ENCODE measurements at regions not wholly inside any gene's neighbourhood (a gene's known extent, or its start where the extent isn't known, plus 50 kb on each side); places are given as distances from the start of the nearest gene placed in this dataset.

DNA sequence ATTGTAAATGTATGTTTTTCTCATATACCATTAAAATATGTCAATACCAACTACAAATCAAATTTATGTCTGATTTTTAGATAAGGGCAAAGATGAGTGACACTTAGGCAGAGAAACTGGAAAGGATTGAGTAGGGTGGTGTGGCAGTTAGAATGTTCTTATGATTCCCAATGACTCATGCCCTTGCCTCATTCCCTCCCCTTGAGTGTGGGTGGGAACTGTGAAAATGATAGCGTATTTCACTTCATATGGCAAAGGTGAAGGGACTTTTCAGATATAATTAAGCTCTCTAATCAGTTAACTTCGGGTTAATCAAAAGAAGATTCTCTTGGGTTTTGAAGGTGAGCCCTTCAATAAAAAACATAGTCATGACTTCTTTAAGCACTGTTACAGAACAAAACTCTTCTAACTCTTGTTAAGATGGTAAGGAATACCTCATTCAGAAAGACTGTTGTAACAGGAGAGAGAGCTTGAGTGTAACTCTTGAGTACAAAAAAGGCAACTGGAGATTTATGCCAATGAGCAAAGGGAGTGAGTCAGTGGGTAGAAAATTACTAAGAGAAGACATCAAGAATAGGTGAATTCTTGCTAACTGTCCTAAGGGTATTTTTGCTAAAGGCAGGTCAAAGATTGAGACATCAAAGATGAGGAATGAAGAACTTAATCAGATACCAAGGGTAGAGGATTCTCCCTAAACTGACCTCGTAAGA, 329.5 kb downstream of the KCTD8 start (continued):
- TF ChIP-seq BHLHE40 (IDR thresholded peaks at IDR 0.05; ENCODE audit: low read length) = no peak
- no peak for TF ChIP-seq MAFK (conservative IDR thresholded peaks at IDR 0.05 in 1 of 2, IDR thresholded peaks at IDR 0.05 in 1 of 2; ENCODE audit: low read length in 2 of 2)
- TF ChIP-seq, protein P1, sequence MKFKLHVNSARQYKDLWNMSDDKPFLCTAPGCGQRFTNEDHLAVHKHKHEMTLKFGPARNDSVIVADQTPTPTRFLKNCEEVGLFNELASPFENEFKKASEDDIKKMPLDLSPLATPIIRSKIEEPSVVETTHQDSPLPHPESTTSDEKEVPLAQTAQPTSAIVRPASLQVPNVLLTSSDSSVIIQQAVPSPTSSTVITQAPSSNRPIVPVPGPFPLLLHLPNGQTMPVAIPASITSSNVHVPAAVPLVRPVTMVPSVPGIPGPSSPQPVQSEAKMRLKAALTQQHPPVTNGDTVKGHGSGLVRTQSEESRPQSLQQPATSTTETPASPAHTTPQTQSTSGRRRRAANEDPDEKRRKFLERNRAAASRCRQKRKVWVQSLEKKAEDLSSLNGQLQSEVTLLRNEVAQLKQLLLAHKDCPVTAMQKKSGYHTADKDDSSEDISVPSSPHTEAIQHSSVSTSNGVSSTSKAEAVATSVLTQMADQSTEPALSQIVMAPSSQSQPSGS (CRISPR knock-in tag; IDR thresholded peaks at IDR 0.05) = no peak
- TF ChIP-seq, protein P2, sequence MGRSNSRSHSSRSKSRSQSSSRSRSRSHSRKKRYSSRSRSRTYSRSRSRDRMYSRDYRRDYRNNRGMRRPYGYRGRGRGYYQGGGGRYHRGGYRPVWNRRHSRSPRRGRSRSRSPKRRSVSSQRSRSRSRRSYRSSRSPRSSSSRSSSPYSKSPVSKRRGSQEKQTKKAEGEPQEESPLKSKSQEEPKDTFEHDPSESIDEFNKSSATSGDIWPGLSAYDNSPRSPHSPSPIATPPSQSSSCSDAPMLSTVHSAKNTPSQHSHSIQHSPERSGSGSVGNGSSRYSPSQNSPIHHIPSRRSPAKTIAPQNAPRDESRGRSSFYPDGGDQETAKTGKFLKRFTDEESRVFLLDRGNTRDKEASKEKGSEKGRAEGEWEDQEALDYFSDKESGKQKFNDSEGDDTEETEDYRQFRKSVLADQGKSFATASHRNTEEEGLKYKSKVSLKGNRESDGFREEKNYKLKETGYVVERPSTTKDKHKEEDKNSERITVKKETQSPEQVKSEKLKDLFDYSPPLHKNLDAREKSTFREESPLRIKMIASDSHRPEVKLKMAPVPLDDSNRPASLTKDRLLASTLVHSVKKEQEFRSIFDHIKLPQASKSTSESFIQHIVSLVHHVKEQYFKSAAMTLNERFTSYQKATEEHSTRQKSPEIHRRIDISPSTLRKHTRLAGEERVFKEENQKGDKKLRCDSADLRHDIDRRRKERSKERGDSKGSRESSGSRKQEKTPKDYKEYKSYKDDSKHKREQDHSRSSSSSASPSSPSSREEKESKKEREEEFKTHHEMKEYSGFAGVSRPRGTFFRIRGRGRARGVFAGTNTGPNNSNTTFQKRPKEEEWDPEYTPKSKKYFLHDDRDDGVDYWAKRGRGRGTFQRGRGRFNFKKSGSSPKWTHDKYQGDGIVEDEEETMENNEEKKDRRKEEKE (IDR thresholded peaks at IDR 0.05) = no peak

DNA sequence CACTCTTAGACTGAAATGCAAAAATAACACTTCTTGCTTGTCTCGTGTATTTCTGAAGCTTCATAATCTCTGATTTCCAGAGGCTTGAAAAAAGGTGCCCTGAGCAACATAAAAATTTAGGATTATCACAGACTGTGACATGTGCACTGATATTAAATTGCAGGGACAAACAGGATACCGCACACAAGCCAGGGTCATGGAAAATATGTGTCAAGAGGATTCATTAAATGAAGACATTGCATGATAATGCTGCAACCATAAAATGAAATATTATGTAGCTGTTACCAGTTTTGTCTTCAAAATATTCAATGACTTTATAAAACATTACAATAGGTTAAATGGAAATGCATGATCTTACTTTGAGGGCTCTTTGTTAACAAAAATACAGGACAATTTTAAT, 328.0 kb downstream of the KCTD8 start:
- in situ Hi-C loops (cut with HindIII; ENCODE audit: extremely low pct_ligation_motif_present, low pct_unique_long_range_greater_than_20kb) = no loop called here
- WGBS (ENCODE audit: low lambda C conversion rate) = 14% methylated on average over 2 of the region's 2 CpGs
- TF ChIP-seq, protein P3, sequence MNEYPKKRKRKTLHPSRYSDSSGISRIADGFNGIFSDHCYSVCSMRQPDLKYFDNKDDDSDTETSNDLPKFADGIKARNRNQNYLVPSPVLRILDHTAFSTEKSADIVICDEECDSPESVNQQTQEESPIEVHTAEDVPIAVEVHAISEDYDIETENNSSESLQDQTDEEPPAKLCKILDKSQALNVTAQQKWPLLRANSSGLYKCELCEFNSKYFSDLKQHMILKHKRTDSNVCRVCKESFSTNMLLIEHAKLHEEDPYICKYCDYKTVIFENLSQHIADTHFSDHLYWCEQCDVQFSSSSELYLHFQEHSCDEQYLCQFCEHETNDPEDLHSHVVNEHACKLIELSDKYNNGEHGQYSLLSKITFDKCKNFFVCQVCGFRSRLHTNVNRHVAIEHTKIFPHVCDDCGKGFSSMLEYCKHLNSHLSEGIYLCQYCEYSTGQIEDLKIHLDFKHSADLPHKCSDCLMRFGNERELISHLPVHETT (CRISPR knock-in tag; conservative IDR thresholded peaks at IDR 0.05) = no peak
- TF ChIP-seq, protein P4, sequence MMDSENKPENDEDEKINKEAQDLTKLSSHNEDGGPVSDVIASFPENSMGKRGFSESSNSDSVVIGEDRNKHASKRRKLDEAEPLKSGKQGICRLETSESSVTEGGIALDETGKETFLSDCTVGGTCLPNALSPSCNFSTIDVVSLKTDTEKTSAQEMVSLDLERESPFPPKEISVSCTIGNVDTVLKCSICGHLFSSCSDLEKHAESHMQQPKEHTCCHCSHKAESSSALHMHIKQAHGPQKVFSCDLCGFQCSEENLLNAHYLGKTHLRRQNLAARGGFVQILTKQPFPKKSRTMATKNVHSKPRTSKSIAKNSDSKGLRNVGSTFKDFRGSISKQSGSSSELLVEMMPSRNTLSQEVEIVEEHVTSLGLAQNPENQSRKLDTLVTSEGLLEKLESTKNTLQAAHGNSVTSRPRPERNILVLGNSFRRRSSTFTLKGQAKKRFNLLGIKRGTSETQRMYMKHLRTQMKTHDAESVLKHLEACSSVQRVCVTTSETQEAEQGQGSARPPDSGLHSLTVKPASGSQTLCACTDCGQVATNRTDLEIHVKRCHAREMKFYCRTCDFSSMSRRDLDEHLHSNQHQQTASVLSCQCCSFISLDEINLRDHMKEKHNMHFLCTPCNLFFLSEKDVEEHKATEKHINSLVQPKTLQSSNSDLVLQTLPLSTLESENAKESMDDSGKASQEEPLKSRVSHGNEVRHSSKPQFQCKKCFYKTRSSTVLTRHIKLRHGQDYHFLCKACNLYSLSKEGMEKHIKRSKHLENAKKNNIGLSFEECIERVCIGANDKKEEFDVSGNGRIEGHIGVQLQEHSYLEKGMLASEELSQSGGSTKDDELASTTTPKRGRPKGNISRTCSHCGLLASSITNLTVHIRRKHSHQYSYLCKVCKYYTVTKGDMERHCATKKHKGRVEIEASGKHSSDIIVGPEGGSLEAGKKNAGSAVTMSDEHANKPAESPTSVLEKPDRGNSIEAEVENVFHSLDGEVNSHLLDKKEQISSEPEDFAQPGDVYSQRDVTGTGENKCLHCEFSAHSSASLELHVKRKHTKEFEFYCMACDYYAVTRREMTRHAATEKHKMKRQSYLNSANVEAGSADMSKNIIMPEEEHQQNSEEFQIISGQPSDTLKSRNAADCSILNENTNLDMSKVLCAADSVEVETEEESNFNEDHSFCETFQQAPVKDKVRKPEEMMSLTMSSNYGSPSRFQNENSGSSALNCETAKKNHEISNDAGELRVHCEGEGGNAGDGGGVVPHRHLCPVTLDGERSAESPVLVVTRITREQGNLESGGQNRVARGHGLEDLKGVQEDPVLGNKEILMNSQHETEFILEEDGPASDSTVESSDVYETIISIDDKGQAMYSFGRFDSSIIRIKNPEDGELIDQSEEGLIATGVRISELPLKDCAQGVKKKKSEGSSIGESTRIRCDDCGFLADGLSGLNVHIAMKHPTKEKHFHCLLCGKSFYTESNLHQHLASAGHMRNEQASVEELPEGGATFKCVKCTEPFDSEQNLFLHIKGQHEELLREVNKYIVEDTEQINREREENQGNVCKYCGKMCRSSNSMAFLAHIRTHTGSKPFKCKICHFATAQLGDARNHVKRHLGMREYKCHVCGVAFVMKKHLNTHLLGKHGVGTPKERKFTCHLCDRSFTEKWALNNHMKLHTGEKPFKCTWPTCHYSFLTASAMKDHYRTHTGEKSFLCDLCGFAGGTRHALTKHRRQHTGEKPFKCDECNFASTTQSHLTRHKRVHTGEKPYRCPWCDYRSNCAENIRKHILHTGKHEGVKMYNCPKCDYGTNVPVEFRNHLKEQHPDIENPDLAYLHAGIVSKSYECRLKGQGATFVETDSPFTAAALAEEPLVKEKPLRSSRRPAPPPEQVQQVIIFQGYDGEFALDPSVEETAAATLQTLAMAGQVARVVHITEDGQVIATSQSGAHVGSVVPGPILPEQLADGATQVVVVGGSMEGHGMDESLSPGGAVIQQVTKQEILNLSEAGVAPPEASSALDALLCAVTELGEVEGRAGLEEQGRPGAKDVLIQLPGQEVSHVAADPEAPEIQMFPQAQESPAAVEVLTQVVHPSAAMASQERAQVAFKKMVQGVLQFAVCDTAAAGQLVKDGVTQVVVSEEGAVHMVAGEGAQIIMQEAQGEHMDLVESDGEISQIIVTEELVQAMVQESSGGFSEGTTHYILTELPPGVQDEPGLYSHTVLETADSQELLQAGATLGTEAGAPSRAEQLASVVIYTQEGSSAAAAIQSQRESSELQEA (CRISPR knock-in tag; IDR thresholded peaks at IDR 0.05; ENCODE audit: not compliant biosample characterization) = no peak

More for the DNA sequence above, 328.0 kb downstream of the KCTD8 start:
- H3K79me2 ChIP-seq (ENCODE audit: insufficient read depth, low read length) = no peaks in the 10 kb centered on the region
- no peak overlapping the region for H3K4me3 ChIP-seq (replicated peaks in 1 of 3; ENCODE audit: insufficient read depth in 1 of 3, low read depth in 2 of 3, low read length in 3 of 3)
- H3K9ac ChIP-seq (ENCODE audit: insufficient read depth, low read depth, low read length) = no peak overlapping the region
- DNase-seq (ENCODE audit: low spot score) (no peak), FAIRE-seq (no peak), ATAC-seq (no peak)
- no peak overlapping the region for H3K4me2 ChIP-seq (ENCODE audit: low read depth, low read length)
- H2AFZ ChIP-seq (ENCODE audit: low read length) = no peak overlapping the region
- intact Hi-C loops (cut with micrococcal nuclease; ENCODE audit: unreplicated experiment) = no loop called here
- no peak overlapping the region for H3K27ac ChIP-seq (ENCODE audit: extremely low read length, insufficient read depth, low read length)
- CTCF ChIA-PET (ENCODE audit: low intra/inter-chr PET ratio, low total read pairs) = no interaction called here
- H3K27me3 ChIP-seq (ENCODE audit: control insufficient read depth in 1 of 2, insufficient read depth in 2 of 2, low read length in 2 of 2) = no peaks in the 10 kb centered on the region
- POLR2A ChIA-PET = no interaction called here
- no peaks in the 10 kb centered on the region for H4K20me1 ChIP-seq (ENCODE audit: insufficient read depth, low read length)
- H3K9me3 ChIP-seq (ENCODE audit: low read length) = peaks cover 42% of the 10 kb centered on the region
- H3K4me1 ChIP-seq (ENCODE audit: insufficient read depth, low read length) = no peaks in the 10 kb centered on the region
- H3K36me3 ChIP-seq (replicated peaks in 1 of 2; ENCODE audit: control insufficient read depth in 1 of 2, insufficient read depth in 2 of 2, low read length in 2 of 2) = no peaks in the 10 kb centered on the region
- BruUV-seq (replicated peaks) = no TSS peak

Data from HepG2 (cell line).